H9 (cell line): ENCODE measurements at regions not wholly inside any gene's neighbourhood (a gene's known extent, or its start where the extent isn't known, plus 50 kb on each side); places are given as distances from the start of the nearest gene placed in this dataset.

ENCODE experiments used
- DNase-seq: peaks from one replicate; pipeline ENCODE4 v3.0.0-alpha.2; 2017
- H2AFZ ChIP-seq: one replicate; pipeline ENCODE4 v1.6.1; 2013; ENCODE audit warnings: mild to moderate bottlenecking, low read length, control low read depth, moderate library complexity
- H2AK5ac ChIP-seq: 2 replicates; pipeline ENCODE4 v1.6.1; 2013; ENCODE audit warnings: low read length, control low read depth, mixed read lengths; ENCODE audit not compliant: insufficient read length
- H2BK120ac ChIP-seq: one replicate; pipeline ENCODE4 v1.6.1; 2013; ENCODE audit warnings: low read depth, mild to moderate bottlenecking, low read length, control low read depth, inconsistent platforms; ENCODE audit not compliant: poor library complexity, severe bottlenecking
- H2BK12ac ChIP-seq: 2 replicates; pipeline ENCODE4 v1.6.1; 2013; ENCODE audit warnings: low read length, control low read depth, mixed read lengths, low read depth; ENCODE audit not compliant: insufficient read length
- H2BK15ac ChIP-seq: 2 replicates; pipeline ENCODE4 v1.6.1; 2013; ENCODE audit warnings: low read depth, low read length, control low read depth
- H2BK20ac ChIP-seq: one replicate; pipeline ENCODE4 v1.6.1; 2013; ENCODE audit warnings: low read depth, mild to moderate bottlenecking, low read length, control low read depth, inconsistent platforms; ENCODE audit not compliant: poor library complexity, severe bottlenecking
- H2BK5ac ChIP-seq: 2 replicates; pipeline ENCODE4 v1.6.1; 2013; ENCODE audit warnings: low read length, control low read depth, mixed read lengths; ENCODE audit not compliant: insufficient read length
- H3K14ac ChIP-seq: 2 replicates; pipeline ENCODE4 v1.6.1; 2013; ENCODE audit warnings: low read length, control low read depth; ENCODE audit not compliant: insufficient read depth
- H3K18ac ChIP-seq: 2 replicates; pipeline ENCODE4 v1.6.1; 2013; ENCODE audit warnings: low read depth, mild to moderate bottlenecking, mixed read lengths, low read length, control low read depth; ENCODE audit not compliant: insufficient read length
- H3K23ac ChIP-seq: 2 replicates; pipeline ENCODE4 v1.6.1; 2013; ENCODE audit warnings: low read length, control low read depth, mixed read lengths, low read depth; ENCODE audit not compliant: insufficient read length
- H3K23me2 ChIP-seq: 2 replicates; pipeline ENCODE4 v1.6.1; 2013; ENCODE audit warnings: low read depth, mild to moderate bottlenecking, mixed read lengths, low read length, control low read depth; ENCODE audit not compliant: insufficient read length, poor library complexity, severe bottlenecking
- H3K27ac ChIP-seq: 2 replicates; pipeline ENCODE4 v1.5.1; 2013; ENCODE audit warnings: low read length, control low read depth, mixed read lengths, low read depth; ENCODE audit not compliant: insufficient read length
- H3K27me3 ChIP-seq: 2 replicates; pipeline ENCODE4 v1.6.1; 2013; ENCODE audit warnings: low read length, control low read depth, inconsistent platforms; ENCODE audit not compliant: insufficient read depth
- H3K4ac ChIP-seq: 2 replicates; pipeline ENCODE4 v1.6.1; 2013; ENCODE audit warnings: low read depth, mild to moderate bottlenecking, control low read depth, inconsistent platforms, low read length, moderate library complexity
- H3K4me1 ChIP-seq: 2 replicates; pipeline ENCODE4 v1.6.1; 2013; ENCODE audit warnings: low read length, control low read depth, inconsistent platforms; ENCODE audit not compliant: insufficient read depth
- H3K4me2 ChIP-seq: 2 replicates; pipeline ENCODE4 v1.6.1; 2013; ENCODE audit warnings: low read length, control low read depth, mixed read lengths; ENCODE audit not compliant: insufficient read length, insufficient read depth
- H3K56ac ChIP-seq: 2 replicates; pipeline ENCODE4 v1.6.1; 2013; ENCODE audit warnings: low read depth, mild to moderate bottlenecking, mixed read lengths, low read length, control low read depth; ENCODE audit not compliant: insufficient read length
- H3K79me1 ChIP-seq: 2 replicates; pipeline ENCODE4 v1.6.1; 2013; ENCODE audit warnings: low read depth, mild to moderate bottlenecking, moderate library complexity, low read length, control low read depth, inconsistent platforms; ENCODE audit not compliant: insufficient read depth, poor library complexity, severe bottlenecking
- H3K79me2 ChIP-seq: 2 replicates; pipeline ENCODE4 v1.6.1; 2013; ENCODE audit warnings: low read length, control low read depth, inconsistent platforms; ENCODE audit not compliant: insufficient read depth
- H3K9ac ChIP-seq: 2 replicates; pipeline ENCODE4 v1.6.1; 2013; ENCODE audit warnings: low read length, control low read depth, mixed read lengths; ENCODE audit not compliant: insufficient read length; ENCODE audit errors: extremely low read depth
- H3K9me3 ChIP-seq: one replicate; pipeline ENCODE4 v1.6.1; 2013; ENCODE audit warnings: low read depth, low read length, inconsistent platforms; ENCODE audit not compliant: control insufficient read depth
- H3T11ph ChIP-seq: one replicate; pipeline ENCODE4 v1.6.1; 2013; ENCODE audit warnings: mild to moderate bottlenecking, low read length, control low read depth, inconsistent platforms
- H4K20me1 ChIP-seq: one replicate; pipeline ENCODE4 v1.6.1; 2013; ENCODE audit not compliant: control insufficient read depth, insufficient read length, insufficient read depth
- H4K5ac ChIP-seq: 2 replicates; pipeline ENCODE4 v1.6.1; 2013; ENCODE audit warnings: low read depth, mild to moderate bottlenecking, mixed read lengths, low read length, control low read depth; ENCODE audit not compliant: insufficient read length
- H4K8ac ChIP-seq: replicated peaks from 2 replicates; pipeline ENCODE4 v1.6.1; 2013; ENCODE audit warnings: low read length, control low read depth, mixed read lengths, low read depth; ENCODE audit not compliant: insufficient read length
- H4K91ac ChIP-seq: 2 replicates; pipeline ENCODE4 v1.6.1; 2013; ENCODE audit warnings: low read depth, mild to moderate bottlenecking, moderate library complexity, mixed read lengths, low read length, control low read depth; ENCODE audit not compliant: insufficient read length
- H3K27ac Mint-ChIP-seq, 3 experiments: 2 replicates in 2 of 3; 3 replicates in 1 of 3; pipeline ENCODE4 v1.8.0; 2020 to 2021; ENCODE audit warnings: mixed read lengths in 3 of 3, mild to moderate bottlenecking in 1 of 3, moderate library complexity in 1 of 3
- H3K27me3 Mint-ChIP-seq: 2 replicates; pipeline ENCODE4 v1.8.0; 2021; ENCODE audit warnings: low read depth, mild to moderate bottlenecking, moderate library complexity, mixed read lengths
- H3K36me3 Mint-ChIP-seq, 3 experiments: 2 replicates in 2 of 3; 3 replicates in 1 of 3; pipeline ENCODE4 v1.8.0; 2020 to 2021; ENCODE audit warnings: low read depth in 3 of 3, mixed read lengths in 3 of 3; ENCODE audit not compliant: insufficient read depth in 1 of 3
- H3K4me1 Mint-ChIP-seq, 2 experiments: 2 replicates each; pipeline ENCODE4 v1.8.0; 2020; ENCODE audit warnings: mixed read lengths in 2 of 2
- H3K4me3 Mint-ChIP-seq, 2 experiments: 2 replicates in 1 of 2; 3 replicates in 1 of 2; pipeline ENCODE4 v1.8.0; 2020 to 2021; ENCODE audit warnings: mild to moderate bottlenecking in 2 of 2, mixed read lengths in 2 of 2, moderate library complexity in 1 of 2
- H3K9me3 Mint-ChIP-seq, 2 experiments: 2 replicates in 1 of 2; 3 replicates in 1 of 2; pipeline ENCODE4 v1.8.0; 2020; ENCODE audit warnings: mild to moderate bottlenecking in 2 of 2, mixed read lengths in 2 of 2, moderate library complexity in 1 of 2
- WGBS: extraction: QIAGEN DNeasy Blood & Tissue Kit; methylation state at CpG from one replicate; pipeline ENCODE4 v1.1.7; 2013; ENCODE audit warnings: missing lambda C conversion rate, low lambda C conversion rate, mixed read lengths; ENCODE audit not compliant: insufficient read length; ENCODE audit errors: extremely low coverage; 5-methylcytosine and 5-hydroxymethylcytosine counted together
- TF ChIP-seq, protein P1 (sequence below): fragments of 200-600 bp; sonication (generic); conservative IDR thresholded peaks from 3 replicates; pipeline ENCODE4 v1.8.0; 2021; ENCODE audit warnings: antibody characterized with exemption, mild to moderate bottlenecking

DNA sequence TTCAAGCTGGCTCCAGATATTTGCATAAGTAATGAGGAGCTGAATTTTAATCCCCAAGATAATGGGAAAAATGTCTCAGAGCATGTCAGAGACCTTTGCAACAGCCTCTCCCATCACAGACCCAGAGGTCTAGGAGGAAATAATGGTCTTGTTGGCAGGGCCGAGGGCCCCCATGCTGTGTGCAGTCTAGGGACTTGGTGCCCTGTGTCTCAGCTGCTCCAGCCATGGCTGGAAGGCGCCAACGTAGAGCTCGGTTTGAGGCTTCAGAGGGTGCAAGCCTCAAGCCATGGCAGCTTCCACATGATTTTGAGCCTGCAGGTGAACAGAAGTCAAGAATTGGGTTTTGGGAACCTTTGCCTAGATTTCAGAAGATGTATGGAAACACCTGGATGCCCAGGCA, 134.7 kb downstream of the LYPLAL1 start:
- TF ChIP-seq, protein P1, sequence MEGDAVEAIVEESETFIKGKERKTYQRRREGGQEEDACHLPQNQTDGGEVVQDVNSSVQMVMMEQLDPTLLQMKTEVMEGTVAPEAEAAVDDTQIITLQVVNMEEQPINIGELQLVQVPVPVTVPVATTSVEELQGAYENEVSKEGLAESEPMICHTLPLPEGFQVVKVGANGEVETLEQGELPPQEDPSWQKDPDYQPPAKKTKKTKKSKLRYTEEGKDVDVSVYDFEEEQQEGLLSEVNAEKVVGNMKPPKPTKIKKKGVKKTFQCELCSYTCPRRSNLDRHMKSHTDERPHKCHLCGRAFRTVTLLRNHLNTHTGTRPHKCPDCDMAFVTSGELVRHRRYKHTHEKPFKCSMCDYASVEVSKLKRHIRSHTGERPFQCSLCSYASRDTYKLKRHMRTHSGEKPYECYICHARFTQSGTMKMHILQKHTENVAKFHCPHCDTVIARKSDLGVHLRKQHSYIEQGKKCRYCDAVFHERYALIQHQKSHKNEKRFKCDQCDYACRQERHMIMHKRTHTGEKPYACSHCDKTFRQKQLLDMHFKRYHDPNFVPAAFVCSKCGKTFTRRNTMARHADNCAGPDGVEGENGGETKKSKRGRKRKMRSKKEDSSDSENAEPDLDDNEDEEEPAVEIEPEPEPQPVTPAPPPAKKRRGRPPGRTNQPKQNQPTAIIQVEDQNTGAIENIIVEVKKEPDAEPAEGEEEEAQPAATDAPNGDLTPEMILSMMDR = no peak
- Mint-ChIP-seq H3K36me3 (peaks cover 8 to 13% (median 10%) of the 10 kb centered on the region in 3 experiments; a peak in 6 of 7 replicates), H3K4me1 (0 out of 4 replicates have a peak, but pooled peaks cover 0 to 3% of the 10 kb centered on the region in 2 experiments), H3K9me3 (peaks cover 5 to 13% of the 10 kb centered on the region in 2 experiments; a peak in 4 of 5 replicates), H3K4me3 (no peak overlapping the region), H3K27ac (no peak overlapping the region), H3K27me3 (no peaks in the 10 kb centered on the region)
- H3K79me1 ChIP-seq = no peaks in the 10 kb centered on the region
- H4K91ac ChIP-seq = no peak overlapping the region
- no peak overlapping the region for H3K4me2 ChIP-seq
- no peak for DNase-seq
- no peak overlapping the region for H2BK12ac ChIP-seq
- no peak overlapping the region for H3K4ac ChIP-seq
- H3K79me2 ChIP-seq = no peaks in the 10 kb centered on the region
- H3K9me3 ChIP-seq = no peaks in the 10 kb centered on the region
- no peaks in the 10 kb centered on the region for H3K23me2 ChIP-seq
- no peak overlapping the region for H3K18ac ChIP-seq
- H4K5ac ChIP-seq = no peak overlapping the region
- no peak overlapping the region for H2BK15ac ChIP-seq
- H2BK5ac ChIP-seq = no peak overlapping the region
- no peak overlapping the region for H3K9ac ChIP-seq
- no peak overlapping the region for H3K27ac ChIP-seq
- H3K4me1 ChIP-seq = no peaks in the 10 kb centered on the region
- H3K27me3 ChIP-seq = no peaks in the 10 kb centered on the region
- H3K14ac ChIP-seq = no peak overlapping the region
- no peak overlapping the region for H3T11ph ChIP-seq
- no peak overlapping the region for H3K56ac ChIP-seq
- no CpG with 5 or more reads among the region's 4 CpGs for WGBS
- no peak overlapping the region for H2BK20ac ChIP-seq
- H2AK5ac ChIP-seq = no peak overlapping the region
- H4K20me1 ChIP-seq = no peaks in the 10 kb centered on the region
- no peak overlapping the region for H3K23ac ChIP-seq
- H2BK120ac ChIP-seq = no peak overlapping the region
- no peak overlapping the region for H4K8ac ChIP-seq
- no peak overlapping the region for H2AFZ ChIP-seq
